SK-N-SH treated with all-trans-retinoic acid at 6 μM for 48 hours (cell line): ENCODE measurements at regions not wholly inside any gene's neighbourhood (a gene's known extent, or its start where the extent isn't known, plus 50 kb on each side); places are given as distances from the start of the nearest gene placed in this dataset.
"Not testable (repeated sequence)": the region's sequence is repeated elsewhere in the genome, so short reads cannot be mapped to it uniquely, and the experiment has no call there.

ENCODE experiments used
- ESRRG ChIP-seq: fragments of 250-450 bp; sonication (Bioruptor Pico); IDR thresholded peaks from 2 replicates; pipeline ENCODE4 v1.6.1; 2021; ENCODE audit warnings: mild to moderate bottlenecking
- RARB ChIP-seq: fragments of 250-450 bp; sonication (Bioruptor Pico); IDR thresholded peaks from 2 replicates; pipeline ENCODE4 v1.8.0; 2021; ENCODE audit warnings: mild to moderate bottlenecking, moderate library complexity
- ZFP3 ChIP-seq: fragments of 250-450 bp; sonication (Bioruptor Pico); IDR thresholded peaks from 2 replicates; pipeline ENCODE4 v1.5.0; 2020; ENCODE audit warnings: mild to moderate bottlenecking, moderate library complexity
- ZFP30 ChIP-seq: fragments of 450-650 bp; formaldehyde crosslinking; IDR thresholded peaks from 2 replicates; pipeline ENCODE4 v1.5.0; 2022; ENCODE audit warnings: mild to moderate bottlenecking, moderate library complexity
- TF ChIP-seq, protein P1 (sequence below): fragments of 250-450 bp; sonication (Bioruptor Pico); IDR thresholded peaks from 2 replicates; pipeline ENCODE4 v1.5.1; 2020; ENCODE audit warnings: low read depth, mild to moderate bottlenecking, moderate library complexity
- TF ChIP-seq, protein P2 (sequence below): fragments of 250-450 bp; sonication (Bioruptor Pico); IDR thresholded peaks from 2 replicates; pipeline ENCODE4 v1.8.0; 2020; ENCODE audit warnings: mild to moderate bottlenecking, moderate library complexity, borderline replicate concordance
- TF ChIP-seq, protein P3 (sequence below): fragments of 250-450 bp; sonication (Bioruptor Pico); IDR thresholded peaks from 2 replicates; pipeline ENCODE4 v1.5.1; 2021; ENCODE audit warnings: mild to moderate bottlenecking, moderate library complexity

DNA sequence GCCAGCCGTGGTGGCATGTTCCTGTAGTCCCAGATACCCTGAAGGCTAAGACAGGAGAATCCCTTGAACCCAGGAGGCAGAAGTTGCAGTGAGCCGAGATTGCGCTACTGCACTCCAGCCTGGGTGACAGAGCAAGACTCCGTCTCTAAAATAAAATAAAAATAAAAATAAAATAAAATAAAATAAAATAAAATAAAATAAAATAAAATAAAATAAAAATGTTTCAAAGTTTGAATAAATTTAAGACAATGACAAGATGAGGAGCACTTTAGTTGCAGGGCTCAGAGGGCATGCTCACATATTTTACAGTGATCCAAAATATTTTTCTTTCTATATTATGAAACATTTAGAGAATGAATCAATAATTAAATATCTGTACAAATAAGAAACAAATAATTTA is 374.3 kb upstream of the ARRDC3 start:
- not testable (repeated sequence) for TF ChIP-seq RARB (CRISPR knock-in tag); ZFP3 (CRISPR knock-in tag); ZFP30; ESRRG (CRISPR knock-in tag)
- TF ChIP-seq, protein P1, sequence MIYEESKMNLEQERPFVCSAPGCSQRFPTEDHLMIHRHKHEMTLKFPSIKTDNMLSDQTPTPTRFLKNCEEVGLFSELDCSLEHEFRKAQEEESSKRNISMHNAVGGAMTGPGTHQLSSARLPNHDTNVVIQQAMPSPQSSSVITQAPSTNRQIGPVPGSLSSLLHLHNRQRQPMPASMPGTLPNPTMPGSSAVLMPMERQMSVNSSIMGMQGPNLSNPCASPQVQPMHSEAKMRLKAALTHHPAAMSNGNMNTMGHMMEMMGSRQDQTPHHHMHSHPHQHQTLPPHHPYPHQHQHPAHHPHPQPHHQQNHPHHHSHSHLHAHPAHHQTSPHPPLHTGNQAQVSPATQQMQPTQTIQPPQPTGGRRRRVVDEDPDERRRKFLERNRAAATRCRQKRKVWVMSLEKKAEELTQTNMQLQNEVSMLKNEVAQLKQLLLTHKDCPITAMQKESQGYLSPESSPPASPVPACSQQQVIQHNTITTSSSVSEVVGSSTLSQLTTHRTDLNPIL (CRISPR knock-in tag), result not testable (repeated sequence)
- TF ChIP-seq, protein P2, sequence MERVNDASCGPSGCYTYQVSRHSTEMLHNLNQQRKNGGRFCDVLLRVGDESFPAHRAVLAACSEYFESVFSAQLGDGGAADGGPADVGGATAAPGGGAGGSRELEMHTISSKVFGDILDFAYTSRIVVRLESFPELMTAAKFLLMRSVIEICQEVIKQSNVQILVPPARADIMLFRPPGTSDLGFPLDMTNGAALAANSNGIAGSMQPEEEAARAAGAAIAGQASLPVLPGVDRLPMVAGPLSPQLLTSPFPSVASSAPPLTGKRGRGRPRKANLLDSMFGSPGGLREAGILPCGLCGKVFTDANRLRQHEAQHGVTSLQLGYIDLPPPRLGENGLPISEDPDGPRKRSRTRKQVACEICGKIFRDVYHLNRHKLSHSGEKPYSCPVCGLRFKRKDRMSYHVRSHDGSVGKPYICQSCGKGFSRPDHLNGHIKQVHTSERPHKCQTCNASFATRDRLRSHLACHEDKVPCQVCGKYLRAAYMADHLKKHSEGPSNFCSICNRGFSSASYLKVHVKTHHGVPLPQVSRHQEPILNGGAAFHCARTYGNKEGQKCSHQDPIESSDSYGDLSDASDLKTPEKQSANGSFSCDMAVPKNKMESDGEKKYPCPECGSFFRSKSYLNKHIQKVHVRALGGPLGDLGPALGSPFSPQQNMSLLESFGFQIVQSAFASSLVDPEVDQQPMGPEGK (CRISPR knock-in tag), result not testable (repeated sequence)
- TF ChIP-seq, protein P3, sequence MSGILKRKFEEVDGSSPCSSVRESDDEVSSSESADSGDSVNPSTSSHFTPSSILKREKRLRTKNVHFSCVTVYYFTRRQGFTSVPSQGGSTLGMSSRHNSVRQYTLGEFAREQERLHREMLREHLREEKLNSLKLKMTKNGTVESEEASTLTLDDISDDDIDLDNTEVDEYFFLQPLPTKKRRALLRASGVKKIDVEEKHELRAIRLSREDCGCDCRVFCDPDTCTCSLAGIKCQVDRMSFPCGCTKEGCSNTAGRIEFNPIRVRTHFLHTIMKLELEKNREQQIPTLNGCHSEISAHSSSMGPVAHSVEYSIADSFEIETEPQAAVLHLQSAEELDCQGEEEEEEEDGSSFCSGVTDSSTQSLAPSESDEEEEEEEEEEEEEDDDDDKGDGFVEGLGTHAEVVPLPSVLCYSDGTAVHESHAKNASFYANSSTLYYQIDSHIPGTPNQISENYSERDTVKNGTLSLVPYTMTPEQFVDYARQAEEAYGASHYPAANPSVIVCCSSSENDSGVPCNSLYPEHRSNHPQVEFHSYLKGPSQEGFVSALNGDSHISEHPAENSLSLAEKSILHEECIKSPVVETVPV (CRISPR knock-in tag), result not testable (repeated sequence)
